ENCODE measurements at regions not wholly inside any gene's neighbourhood (a gene's known extent, or its start where the extent isn't known, plus 50 kb on each side); places are given as distances from the start of the nearest gene placed in this dataset.
A peak's percentile ranks its signal among the peaks of the same experiment; 100 is the strongest.

DNA sequence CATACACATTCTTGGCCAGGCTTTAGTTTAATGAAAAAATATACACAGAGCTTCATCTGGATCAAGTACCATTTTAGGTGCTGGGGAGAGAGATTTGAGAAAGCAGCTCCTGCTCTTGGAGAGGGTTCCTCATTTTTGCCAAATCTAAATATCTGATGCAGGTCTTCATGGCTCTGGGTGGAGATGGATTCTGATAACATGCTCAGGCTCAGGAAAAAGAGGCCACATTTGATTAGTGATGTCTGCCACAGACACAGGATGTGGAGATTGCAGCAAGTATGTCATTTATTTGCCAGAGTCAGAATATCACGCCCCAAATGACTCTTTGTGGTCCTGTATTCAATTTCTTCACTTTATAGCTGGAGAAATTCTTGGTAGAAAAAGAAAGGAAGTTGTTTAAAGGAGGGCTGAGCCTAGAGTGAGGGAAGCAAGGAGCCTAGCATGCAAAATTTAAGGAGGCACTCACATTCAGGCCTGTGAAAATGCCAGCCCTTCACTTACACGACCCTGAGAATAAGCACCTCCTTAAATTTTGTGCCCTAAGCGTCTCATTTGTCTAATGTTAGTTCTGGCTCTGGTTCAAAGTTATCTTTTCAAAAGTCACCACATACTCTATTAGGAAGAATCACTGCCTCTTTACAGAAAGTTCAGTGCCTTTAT is 492.9 kb upstream of the TBX3 start:
- no peak for DNase-seq (ENCODE audit: low spot score)

DNA sequence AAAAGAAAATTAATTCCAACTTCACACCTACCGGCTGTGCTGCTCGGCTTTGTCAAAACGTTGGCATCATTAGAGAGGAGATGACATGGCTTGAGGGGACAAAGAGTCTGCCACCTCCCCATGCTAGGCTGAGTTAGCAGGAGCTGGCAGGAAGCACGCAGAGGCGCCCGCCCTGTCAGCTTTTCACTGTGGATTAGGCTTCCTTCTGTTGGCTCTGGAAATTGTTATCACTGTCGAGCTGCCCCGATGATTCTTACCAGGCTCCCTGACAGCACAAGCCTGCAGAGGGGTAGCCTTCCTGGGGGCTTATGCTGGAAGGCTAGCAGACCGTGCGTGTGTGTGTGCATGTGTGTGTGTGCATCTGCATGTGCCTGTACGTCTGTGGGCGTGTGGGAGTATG is 490.9 kb upstream of the TBX3 start:
- DNase-seq (ENCODE audit: low spot score), result no peak

DNA sequence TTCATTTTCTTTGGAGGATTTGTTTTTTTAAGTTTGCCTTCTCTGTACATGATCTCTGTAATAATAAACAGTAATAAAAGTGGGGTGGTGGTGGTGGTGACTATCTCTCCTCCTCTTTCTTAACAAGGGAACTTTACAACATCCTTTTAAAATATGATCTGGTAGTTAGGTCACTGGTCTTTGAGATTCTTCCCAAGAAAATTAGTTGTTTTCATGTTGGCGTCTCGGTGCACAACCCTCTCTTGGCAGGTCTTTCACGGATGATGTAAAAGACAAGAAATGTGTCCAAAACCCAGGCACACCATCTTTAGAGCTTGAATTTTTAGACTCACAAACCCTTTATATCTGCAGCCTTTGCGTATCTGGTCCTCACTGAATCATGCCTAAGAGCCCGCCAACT is 488.5 kb upstream of the TBX3 start:
- peak; percentile 43 for DNase-seq (ENCODE audit: low spot score)

DNA sequence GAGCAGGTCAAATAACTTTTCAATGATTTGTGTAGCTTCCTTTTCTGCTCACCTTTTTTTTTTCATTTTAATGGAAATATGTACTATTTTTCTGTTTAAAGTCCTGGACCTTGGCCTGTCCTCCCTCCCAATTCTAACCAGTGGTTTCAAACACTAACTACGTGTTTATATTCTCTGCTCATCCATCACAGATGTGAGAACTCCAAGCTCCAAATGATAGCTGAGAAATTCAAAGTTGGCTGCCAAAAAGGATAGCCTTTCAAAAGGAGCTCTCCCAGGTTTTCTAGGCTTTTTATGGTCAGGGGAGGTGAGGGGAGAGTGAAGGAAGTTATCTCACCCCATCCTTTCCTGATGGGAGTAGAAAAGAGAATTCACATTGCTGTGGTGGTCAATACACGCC is 486.0 kb upstream of the TBX3 start:
- DNase-seq (ENCODE audit: low spot score), result no peak

DNA sequence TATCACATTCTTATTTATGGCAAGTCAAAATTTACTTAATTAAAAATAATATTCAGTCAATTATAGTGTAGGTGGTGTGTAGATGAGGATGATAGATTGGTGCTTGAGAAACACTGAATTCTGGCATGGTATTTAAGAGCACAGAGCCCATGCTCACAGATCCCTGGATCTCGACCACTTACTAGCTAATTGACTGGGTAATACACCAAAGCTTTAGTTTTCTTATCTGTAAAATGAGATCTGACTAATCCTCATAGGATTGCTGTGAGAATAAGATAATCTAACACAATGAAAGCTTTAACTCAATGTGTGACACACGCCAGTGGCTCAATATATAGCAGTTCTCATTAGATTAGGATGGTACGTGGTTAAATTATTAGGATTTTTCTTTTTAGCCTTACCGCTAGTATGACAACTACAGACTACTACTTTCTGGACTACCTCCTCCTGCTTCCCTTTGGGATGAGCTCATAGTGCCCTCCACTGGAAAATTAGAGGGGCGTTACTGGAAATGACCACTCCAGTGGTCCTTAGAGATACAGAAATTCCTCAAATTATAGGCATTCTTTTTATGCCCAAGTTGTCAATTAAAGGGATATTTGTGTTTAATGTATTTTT is 482.8 kb upstream of the TBX3 start:
- DNase-seq (ENCODE audit: low spot score), result peak; percentile 34

DNA sequence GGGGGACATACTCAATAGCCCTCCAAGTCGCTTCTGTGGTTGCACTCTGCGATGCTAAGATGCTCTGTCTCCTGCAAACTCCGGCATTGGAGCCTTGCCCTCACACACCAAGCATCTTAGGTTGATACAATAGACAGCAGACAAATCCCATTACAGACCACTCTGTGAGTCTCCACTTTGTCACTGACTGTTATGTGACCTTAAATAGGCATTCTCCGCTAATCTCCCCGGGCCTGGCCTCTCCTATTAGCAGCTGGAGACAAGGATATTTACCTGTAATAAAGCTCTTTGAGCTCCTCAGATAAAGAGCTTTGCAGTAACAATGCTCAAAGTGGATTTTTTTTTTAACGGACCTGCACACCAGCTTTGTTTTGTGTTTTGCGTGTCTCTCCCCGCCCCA is 479.7 kb upstream of the TBX3 start:
- no peak for DNase-seq (ENCODE audit: low spot score)

DNA sequence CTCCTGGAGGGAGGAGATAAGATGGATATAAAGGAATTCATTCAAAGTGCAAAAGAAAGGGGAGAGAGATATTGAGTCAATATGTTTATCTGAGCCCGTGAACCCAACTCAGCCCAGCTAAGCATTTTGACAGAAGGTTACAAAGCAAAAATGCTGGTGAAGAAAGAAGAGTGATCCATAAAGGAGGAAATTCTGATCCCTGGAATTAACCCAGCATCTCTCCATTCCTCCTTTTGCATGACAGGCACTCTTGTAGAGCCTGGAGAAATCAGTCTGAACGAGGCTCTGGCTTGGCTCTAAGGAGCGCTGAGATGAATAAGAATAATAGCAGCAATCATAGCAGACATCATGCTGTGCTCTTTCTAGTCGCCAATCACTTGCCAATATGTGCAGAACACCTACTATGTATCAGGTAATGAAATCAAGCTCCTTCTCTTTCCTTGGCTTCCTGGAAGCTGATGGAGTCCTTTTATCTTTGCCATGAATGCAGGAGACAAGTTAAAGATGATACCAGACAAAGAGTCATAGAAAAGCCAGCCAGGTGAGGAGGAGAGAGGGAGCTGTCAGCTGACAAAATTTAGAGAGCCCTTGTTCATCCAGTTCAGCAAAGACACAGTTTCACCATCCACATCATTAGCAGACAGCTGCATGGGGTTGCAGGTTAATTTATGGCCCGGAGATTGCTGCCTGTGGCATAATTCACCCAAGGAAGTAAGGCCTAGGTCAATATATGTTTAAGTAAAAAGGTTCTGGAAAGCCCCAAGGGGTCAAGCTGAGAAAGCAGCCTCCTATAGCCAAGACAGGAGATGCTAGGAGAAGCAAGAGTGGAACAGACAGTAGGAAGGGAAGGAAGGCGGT is 476.5 kb upstream of the TBX3 start:
- DNase-seq (ENCODE audit: low spot score), result no peak

DNA sequence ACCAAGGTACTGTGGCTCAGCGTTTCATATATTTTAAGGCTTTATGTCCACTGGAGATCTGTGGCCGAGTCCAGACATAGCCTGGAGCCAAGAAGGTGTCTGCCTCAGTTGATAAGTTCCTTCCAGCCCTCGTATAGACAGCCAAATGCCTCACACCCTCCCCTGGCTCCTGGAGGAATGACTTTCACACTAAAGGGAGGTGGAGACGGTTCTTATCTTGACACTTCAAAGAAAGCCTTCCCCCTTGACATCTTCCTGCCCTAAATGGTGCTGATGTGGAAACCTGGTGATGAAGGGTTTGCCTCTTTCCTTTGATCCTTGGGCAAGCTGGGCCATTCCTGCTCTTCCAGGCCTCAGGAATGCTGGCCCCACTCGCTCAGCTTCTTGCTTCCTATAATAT is 474.8 kb upstream of the TBX3 start:
- no peak for DNase-seq (ENCODE audit: low spot score)

DNA sequence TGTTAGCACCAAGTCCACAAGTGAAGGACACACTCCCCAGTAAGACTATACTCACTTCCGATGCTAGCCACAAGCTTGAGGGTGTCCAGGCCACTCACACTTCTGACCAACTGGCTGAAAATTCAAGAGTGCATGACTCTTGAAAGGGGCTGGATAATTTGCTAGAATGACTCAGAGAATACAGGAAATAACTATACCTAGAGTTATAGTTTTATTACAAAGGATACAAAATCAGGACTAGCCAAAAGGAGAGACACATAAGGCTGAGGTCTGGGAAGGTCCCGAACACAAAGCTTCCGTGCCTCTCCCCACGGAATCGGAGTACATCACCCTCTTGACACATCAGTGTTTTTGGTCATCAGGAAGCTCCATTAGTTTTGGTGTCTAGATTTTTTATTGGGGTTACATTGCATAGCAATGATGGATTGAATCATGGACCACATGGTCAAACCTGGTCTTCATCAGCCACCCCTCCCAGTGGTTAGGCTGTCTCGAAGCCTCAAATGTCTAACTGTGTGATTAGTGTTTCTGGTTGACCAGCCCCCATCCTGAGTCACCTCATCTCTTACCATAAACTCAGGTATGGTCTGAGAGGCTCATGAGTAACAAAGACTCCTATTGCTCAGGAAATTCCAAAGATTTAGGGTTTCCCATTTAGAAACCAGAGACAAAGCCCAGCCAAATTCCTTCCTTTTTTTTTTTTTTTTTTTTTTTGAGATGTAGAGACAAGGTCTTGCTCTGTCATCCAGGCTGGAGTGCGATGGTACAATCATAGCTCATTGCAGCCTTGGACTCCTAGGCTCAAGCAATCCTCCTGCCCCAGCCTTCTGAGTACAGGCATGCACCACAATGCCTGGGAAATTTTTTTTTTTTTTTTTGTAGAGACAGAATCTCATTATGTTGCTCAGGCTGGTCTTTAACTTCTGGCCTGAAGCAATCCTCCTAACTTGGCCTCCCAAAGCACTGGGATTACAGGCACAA is 472.0 kb upstream of the TBX3 start:
- peak; percentile 76 for DNase-seq (ENCODE audit: low spot score)

DNA sequence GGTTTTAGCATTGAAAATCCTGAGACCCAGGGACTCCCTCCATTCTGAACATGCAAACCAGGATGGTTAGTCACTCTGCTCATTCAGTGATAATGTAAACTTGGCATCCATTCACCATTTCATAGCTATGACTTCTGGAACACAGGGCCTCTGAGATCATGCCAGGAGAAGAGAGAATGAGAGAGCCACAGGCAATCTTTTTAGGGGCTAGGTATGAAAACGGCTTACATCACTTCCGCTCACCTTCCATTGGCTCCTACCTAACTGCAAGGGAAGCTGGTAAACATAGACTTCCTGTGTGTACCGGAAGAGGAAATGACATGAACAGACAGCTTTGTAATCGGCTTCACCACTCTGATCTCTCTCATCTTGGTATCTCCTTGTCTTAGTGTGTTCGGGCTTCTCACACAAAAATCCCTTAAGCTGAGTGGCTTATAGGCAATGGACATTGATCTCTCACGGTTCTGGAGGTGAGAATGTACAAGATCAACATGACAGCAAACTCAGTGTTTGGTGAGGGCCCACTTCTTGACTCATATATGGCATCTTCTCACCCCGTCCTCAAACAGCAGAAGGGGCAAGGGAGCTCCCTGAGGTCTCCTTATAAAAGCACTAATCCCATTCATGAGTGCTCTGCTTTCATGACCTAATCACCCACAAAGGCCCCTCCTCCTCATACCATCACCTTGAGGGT is 465.9 kb upstream of the TBX3 start:
- peak; percentile 71 for DNase-seq (ENCODE audit: low spot score)

DNA sequence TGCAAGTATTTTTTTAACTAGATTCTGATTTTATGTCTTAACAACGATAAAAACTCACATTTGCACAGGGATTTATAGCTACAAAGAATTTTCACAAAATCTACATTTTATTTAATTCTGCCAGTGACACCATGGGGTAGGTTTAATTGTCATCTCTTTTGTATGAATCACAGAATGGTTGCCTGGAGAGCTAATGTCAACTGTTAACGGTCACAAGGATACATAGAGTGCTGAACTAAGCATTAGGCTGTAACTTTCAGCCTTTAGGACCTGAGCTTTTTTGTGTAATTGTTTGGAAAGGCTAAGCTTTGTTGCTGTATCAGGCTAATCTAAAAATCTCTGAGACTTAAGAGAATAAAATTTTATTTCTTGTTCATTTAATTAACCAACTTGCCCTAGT is 465.3 kb upstream of the TBX3 start:
- no peak for DNase-seq (ENCODE audit: low spot score)

DNA sequence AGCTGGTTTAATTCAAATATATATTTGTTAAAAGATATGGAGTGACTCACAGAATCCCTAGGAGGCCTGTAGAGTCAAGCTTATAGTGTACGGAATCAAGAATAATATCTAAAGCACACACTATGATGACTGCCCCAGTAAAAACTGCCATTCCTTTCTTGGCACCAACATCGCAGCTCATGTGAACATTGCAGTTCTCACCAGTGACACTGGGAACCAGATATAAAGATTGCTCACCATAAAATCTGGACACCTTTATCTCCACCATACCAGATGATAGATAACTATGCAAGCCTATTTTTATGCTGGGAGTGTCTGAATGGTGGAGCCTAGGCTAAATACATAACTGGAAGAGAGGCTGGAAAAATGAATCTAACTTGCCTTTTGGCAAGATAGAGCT is 463.9 kb upstream of the TBX3 start:
- no peak for DNase-seq (ENCODE audit: low spot score)

DNA sequence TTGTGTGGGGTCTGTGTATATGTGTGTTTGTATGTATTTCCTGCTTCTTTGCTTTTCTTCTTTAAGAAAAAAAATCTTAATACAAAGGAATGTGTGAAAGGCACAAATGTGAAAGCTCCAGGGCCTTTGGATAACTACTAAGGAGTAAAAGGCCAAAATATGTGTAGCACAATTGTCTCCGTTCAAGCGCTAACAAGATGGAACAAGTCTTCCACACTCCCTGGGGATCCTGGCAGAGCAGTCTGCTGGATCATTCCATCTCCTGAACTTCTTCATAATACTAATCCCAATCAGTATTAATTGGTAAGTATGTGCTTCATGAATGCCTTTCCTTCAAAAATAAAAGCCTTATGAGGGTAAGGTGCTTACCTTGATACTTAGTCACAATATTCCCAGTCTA is 462.5 kb upstream of the TBX3 start:
- no peak for DNase-seq (ENCODE audit: low spot score)

DNA sequence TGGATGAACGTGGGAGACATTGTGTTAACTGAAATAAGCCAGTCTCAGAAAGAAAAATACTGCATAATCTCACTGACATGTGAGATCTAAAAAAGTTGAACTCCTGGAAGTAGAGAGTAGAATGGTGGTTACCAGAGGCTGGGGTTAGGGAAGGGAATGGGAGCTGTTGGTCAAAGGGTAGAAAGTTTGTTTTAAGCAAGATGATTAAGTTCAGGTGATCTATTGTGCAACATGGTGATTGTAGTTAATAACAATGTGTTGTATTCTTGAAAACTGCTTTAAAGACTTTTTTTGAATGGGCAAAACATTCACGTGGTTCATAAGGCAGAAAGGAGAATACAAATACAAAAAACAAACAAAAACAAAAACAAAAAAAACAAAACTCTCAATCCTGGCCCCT is 460.4 kb upstream of the TBX3 start:
- no peak for DNase-seq (ENCODE audit: low spot score)

DNA sequence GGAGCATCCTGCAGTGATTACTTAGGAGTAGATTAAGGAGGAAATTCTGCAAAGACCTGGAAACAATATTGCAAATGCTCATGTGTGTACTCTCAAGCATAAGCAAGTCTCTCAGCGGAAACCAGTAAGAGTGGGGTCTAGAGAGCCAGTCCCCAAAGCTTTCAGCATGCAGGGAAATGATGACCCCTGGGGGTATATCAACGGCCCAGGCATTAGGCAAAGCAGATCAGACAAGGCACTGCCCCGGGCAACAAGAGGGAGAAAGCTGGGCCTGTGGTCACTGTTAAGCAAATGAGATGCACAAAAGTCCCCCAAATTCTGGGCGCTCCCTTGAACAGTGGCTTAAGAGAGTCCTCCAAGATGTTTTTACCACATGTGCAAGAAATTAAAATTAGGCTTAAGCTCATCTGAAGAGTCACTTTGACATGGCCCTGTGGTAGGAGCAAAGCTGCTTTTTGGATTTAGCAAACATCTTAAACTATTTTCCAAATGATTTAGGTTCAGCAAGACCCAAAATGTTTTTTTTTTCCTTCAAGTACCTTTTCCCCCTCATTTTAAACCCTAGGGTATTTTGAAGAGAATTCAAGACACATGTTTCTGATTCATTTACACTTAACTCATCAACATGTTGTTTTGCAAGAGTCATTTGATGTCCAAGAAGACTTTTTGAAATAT is 457.1 kb upstream of the TBX3 start:
- no peak for DNase-seq (ENCODE audit: low spot score)

DNA sequence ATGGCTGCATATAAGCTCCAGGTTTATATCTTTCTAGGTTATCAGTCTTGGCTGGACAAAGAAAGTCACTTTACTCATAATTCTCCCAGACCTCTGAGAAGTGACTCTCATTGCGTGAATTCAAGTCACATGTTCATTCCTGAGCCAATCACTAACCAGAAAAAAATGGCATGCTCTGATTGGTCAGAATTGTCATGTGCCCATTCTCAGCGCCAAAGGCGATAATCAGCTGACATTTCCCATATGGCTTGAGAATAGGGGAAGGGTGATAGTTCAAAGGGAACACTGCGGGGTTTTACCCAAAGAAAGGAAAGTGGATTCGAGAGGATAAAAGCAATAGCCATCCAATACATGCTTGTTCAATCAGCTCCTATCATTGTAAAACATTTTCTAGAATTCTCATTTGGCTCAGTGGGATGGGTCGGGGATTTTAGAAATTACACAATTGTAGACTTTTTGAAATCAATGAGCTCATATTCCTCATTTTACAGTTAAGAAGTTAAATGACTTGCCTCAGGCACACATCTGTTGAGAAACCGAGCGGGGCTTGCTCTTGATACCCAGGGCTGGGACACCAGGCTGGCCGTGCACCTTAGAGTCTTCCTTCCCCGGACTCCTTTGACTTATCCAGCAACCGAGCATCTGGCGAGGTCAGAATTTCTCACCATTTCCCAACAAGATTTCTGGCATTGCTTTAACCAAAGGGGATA is 454.0 kb upstream of the TBX3 start:
- no peak for DNase-seq (ENCODE audit: low spot score)

DNA sequence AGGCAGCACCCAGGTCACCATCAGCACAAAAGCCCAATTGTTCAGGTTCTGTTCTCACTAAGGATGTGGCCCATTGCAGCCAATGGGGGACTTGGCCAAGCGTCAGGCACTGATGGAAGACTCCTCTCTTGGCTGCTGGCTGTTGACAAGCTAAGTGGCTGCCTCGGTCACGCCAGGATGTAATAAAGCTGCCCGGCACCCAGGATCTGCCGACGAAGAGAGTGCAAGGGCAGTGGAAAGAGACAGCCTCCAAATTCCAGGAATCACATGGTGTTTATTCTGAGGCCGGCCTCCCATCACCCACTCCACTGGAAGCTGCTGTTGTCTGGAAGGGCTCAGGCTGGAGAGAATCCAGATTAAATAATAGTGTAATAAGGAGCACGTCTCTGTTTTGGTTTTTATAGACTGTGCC is 451.8 kb upstream of the TBX3 start:
- peak; percentile 67 for DNase-seq (ENCODE audit: low spot score)

DNA sequence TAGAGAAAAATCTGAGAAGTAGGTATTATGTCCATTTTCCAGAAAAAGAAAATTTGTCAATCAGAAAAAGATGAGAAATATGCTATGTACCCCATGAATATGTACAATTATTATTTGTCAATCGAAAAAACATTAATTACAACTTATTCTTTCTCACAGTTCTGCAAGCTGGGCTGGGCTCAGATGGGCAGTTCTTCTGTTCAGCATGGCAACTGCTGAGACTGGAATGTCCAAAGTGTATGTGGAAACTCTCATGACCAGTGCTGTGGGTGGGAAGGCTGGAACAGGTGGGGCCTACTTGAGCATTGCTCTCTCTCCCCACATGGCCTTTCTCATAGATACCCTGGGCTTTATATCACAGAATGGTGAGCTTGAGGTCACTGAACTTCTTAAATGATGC is 450.3 kb upstream of the TBX3 start:
- DNase-seq (ENCODE audit: low spot score), result no peak

DNA sequence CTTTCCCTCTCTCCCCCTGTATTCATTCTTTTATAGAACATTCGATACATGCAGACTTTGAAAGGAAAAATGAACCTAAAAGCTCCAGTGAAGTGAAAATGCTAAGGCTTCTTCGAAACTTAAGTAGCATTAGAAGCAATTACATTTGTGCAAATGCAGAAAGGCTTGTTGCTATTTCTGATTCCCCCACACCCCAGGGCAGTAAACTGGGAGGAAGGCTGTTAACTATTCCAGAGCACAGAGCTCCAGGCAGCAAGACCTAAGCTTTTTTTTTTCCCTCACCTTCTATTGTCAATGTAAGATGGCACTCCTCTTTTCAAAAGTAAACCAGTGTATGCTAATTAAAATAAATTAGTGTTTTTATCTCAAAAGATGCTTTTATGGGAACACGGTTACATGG is 448.9 kb upstream of the TBX3 start:
- DNase-seq (ENCODE audit: low spot score), result no peak

DNA sequence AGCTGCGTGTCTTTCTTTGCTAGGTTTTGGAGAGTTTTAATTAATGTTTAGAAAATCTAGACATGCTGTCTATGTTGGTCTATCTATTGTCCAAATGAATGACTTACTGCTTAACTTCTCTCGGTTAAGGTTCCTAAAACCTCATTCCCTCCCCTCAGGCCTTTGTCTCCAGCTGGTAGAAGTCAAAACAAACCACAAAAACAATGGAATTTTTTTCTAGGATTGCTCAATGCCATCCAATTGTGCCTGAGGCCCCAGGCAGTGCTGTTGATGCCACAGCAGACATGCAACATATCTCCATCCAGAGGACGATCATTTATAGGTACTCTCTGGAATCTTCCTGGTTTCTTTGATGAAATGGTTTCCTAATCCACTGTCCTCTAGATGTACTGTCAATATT is 448.2 kb upstream of the TBX3 start:
- peak; percentile 75 for DNase-seq (ENCODE audit: low spot score)

Measured in AG20443 (cell line).